AG10803 (cell line): ENCODE measurements at regions not wholly inside any gene's neighbourhood (a gene's known extent, or its start where the extent isn't known, plus 50 kb on each side); places are given as distances from the start of the nearest gene placed in this dataset.

Source experiments
- DNase-seq: peaks from one replicate; pipeline ENCODE4 v3.0.0; 2010; ENCODE audit warnings: low read depth
- H3K4me3 ChIP-seq: 2 replicates; pipeline ENCODE4 v1.5.1; 2011; ENCODE audit warnings: mild to moderate bottlenecking, low read length, control low read depth
- TF ChIP-seq, protein P1 (sequence below): conservative IDR thresholded peaks from 2 replicates; pipeline ENCODE4 v1.5.1; 2011; ENCODE audit warnings: mild to moderate bottlenecking, low read length, control low read depth, inconsistent platforms

DNA sequence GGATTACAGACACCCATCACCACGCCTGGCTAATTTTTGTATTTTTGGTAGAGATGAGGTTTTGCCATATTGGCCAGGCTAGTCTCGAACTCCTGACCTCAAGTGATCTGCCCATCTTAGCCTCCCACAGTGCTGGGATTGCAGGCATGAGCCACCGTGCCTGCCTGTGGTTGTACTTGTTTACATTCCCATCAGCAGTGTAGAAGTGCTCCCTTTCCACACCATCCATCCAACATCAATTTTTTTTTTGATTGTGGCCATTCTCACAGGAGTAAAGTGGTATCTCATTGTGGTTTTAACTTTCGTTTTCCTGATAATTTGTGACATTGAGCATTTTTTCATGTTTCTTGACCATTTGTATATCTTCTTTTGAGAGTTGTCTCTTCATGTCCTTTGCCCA lies 1019.4 kb upstream of the SLC10A2 start:
- TF ChIP-seq, protein P1, sequence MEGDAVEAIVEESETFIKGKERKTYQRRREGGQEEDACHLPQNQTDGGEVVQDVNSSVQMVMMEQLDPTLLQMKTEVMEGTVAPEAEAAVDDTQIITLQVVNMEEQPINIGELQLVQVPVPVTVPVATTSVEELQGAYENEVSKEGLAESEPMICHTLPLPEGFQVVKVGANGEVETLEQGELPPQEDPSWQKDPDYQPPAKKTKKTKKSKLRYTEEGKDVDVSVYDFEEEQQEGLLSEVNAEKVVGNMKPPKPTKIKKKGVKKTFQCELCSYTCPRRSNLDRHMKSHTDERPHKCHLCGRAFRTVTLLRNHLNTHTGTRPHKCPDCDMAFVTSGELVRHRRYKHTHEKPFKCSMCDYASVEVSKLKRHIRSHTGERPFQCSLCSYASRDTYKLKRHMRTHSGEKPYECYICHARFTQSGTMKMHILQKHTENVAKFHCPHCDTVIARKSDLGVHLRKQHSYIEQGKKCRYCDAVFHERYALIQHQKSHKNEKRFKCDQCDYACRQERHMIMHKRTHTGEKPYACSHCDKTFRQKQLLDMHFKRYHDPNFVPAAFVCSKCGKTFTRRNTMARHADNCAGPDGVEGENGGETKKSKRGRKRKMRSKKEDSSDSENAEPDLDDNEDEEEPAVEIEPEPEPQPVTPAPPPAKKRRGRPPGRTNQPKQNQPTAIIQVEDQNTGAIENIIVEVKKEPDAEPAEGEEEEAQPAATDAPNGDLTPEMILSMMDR: no peak
- H3K4me3 ChIP-seq: no peak overlapping the region
- no peak for DNase-seq

DNA sequence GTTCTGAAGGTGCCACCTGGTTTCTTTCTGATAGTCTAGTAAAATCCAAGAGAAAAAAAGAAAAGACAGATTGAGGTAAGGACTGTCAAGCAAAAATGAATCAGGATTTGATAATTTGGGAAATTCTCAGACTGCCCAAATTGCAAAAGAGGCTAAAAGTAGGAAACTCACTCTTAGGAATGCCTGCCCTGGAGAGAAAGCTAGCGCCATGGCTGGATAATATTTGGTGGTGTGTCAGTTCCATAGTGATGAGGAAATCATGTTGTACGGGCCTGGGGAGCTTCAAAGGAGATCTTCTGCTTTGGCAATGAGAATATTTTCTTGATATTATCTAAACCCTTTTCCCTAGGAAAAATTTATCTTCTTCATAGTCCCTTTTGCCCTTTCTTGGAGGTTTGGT lies 1008.1 kb upstream of the SLC10A2 start:
- DNase-seq: no peak
- TF ChIP-seq, protein P1: no peak
- no peak overlapping the region for H3K4me3 ChIP-seq

DNA sequence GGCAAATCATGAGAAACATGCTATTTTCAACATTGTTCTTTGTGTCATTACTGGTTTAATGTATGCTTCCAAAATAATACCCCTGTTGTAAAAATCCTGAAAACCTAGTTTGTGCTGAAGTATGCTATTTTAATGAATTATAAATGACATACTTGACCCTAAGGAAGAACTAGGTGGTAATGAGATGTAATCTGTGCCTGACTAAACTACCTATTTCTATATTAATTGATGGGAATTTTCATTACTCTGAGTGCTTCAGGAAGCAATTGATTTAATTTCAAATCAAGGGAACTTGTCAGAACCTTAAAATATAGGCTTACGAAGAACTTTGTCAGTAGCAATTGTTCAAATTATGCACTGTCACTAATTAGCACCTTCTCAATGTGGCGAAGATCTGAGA lies 1005.6 kb upstream of the SLC10A2 start:
- H3K4me3 ChIP-seq: no peak overlapping the region
- no peak for DNase-seq
- TF ChIP-seq, protein P1: no peak

DNA sequence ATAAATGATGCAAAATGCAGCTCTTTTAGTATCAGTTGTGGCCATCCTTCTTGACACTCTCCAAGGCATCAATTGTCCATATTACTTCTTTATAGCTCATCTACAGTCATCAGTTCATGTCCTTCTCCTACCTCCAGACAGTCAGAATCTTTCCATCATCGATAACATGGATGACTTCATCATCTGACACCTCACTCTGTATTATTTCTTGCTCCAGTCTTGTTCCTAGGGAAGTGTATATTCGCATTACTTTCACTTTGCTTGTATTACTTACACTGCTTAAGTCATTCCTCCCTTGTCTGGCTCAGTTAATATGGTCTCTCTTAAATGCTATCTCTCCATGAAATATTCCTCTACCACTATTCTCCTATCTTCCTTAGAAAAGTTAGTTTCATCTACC lies 999.1 kb upstream of the SLC10A2 start:
- no peak overlapping the region for H3K4me3 ChIP-seq
- DNase-seq: no peak
- TF ChIP-seq, protein P1: no peak

DNA sequence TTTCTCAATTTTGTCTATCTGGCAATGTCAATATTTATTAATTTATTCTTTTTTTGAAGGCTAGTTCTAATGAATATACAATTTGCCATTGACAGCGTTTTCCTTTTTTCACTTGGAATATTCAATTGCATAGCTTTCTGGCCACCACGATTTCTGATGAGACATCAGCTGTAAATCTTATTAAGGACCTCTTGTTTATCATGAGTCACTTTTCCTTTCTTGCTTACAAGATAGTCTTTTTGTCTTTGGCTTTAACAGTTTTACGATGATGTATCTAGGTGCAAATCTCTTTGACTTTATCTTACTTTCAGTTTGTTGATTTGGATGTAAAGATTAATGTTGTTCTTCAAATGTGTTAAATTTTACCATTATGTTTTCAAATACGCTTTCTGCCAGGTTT lies 991.6 kb upstream of the SLC10A2 start:
- no peak overlapping the region for H3K4me3 ChIP-seq

DNA sequence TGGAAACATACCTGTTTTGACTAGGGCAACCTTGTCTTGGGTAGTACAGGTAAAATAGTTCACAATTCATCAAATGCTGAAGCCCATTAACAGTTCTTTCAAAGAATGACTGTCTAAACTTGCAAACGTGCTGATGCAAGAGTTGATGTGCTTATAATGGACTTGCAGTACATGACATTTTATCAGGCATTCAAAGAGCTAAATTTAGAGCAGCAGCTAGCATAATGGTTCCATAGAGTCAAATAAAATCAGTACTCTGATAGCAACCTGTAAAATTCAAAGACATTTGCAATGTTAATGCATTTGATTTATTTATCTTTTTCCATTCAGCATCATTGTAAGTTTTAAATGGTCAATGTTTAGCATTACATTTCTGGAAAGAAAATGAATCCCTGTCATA lies 979.7 kb upstream of the SLC10A2 start:
- TF ChIP-seq, protein P1: no peak

More for the DNA sequence above, 991.6 kb upstream of the SLC10A2 start:
- TF ChIP-seq, protein P1: no peak
- DNase-seq: no peak

DNA sequence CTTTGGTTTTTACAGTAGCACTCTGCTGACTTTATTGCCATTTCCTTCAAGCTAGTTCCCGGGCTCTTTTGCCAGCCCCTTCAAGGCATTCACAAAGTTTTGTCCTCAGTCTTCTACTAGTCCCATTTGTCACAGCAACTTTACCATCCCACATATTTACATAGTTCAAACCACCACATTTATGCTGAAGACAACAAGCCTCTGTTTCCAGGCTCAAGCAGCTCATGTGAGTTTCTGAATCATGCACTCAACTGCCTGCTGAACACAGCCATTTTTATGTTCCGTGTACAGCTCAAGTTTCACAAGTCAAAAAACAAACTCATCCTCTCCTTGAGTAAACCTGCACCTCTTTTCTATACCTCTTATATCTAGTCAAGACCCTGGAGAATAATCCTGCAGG lies 977.0 kb upstream of the SLC10A2 start:
- no peak overlapping the region for H3K4me3 ChIP-seq
- no peak for DNase-seq
- TF ChIP-seq, protein P1: no peak

More for the DNA sequence above, 979.7 kb upstream of the SLC10A2 start:
- H3K4me3 ChIP-seq: no peak overlapping the region
- no peak for DNase-seq
